Myocyte (in vitro differentiated cells): ENCODE measurements at regions not wholly inside any gene's neighbourhood (a gene's known extent, or its start where the extent isn't known, plus 50 kb on each side); places are given as distances from the start of the nearest gene placed in this dataset.

Experiments
- DNase-seq: peaks from one replicate; pipeline ENCODE4 v3.0.0-alpha.2; 2012; ENCODE audit warnings: low read depth

DNA sequence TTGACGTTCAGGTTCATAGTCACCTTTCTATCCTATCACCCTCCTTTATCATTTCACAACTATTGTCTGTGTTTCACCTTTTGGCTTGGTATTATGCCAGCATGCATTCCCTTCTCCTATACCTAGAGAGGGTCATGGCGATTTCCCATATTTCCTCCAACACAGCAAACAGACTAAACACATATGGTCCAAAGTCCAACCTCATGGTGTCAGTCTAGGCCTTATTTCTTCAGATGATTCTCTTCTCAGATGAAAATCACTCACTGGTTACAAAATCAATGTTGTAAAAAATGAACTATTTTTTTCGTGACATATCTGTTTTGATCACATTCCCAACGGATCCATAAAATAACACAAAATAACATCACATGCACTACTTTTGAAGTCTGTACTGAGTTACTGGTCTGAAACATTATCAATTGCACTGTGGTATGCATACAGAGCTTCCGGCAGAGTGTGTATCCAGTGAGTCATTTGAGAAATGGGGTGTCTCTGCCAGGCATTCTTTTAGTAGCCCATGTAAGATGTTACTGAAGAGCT lies 204.8 kb upstream of the GALNT5 start:
- peak; percentile 51 for DNase-seq

DNA sequence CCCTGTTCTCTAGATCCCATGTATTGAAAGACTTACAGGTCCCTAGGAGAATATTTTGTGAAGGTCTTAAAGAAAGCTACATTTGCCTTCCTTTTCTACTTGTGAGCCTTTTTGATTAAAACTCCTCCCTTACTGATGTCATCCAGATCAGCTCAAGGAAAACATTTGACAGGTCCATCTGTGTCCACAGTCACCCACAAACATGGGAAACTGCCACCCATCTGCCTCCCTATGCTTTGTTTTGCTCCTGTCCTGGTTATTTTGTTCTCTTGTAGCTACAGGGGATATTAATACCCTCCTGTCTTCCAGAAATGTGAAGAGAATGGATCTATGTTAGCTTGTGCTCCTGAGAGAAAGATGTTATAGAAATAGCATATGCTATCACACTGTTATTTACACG lies 203.6 kb upstream of the GALNT5 start:
- peak; percentile 11 for DNase-seq

DNA sequence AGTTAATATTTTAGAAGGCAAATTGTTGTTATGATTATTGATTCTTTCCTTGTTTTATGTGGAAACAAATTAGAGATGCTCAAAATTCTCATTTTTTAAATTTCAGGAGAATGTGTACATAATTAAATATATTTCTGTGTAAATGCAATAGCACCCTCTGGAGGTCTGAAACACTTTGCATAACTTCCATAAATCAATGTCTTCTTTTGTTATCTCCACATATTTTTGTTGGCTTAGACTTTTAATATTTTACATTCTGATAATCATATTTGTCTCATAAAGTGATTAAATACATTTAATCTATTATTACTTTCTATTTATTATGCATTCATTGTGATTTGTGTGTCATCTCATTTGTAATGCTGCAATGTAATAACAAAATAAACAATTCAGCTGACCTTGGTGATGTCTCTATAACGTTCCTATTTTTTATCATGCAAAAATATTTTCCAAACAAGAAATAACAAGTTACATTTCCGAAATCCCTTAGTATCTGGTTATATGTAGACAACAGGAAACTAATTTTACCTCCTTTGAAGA lies 201.8 kb upstream of the GALNT5 start:
- peak; percentile 52 for DNase-seq

DNA sequence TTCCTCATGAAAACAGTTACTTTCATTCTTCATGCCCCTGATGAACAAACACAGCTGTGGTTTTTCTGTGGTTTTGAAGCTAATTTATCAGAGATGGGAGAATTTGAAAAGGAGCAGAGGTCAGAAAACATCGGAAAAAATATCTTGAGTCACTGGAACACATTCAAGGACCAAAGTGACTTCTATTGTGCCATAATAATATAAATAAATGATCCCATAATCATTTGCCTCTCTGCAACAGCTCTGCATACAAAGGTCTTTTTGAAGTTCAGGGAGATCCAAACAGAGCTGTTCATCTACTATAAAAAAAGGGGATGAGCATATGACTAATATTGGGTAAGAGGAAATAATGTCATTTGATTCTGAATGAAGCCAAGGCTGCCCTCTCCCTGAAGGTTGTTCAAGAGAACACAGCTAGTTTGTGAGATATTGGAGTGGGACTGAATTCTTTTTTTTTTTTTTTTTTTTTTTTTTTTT lies 201.3 kb upstream of the GALNT5 start:
- peak; percentile 60 for DNase-seq

DNA sequence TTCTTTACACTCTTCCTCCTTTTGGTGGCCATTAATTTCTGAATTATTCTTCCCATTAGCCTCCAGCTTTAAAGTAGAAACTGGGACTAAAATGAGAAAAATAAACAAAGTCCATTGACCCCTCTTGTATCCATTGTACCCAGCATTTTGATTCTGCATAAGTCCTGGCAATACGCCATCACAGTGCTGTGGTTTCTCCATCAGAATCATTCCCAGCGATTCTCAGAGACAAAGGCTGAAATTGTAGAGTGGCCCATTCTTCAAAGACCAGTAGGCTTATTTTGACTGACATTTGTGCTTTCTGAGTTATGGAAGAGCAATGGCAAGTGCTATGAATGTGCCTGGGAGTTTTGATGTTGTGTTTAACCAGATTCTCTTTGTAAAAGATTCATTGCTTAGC lies 199.3 kb upstream of the GALNT5 start:
- no peak for DNase-seq

DNA sequence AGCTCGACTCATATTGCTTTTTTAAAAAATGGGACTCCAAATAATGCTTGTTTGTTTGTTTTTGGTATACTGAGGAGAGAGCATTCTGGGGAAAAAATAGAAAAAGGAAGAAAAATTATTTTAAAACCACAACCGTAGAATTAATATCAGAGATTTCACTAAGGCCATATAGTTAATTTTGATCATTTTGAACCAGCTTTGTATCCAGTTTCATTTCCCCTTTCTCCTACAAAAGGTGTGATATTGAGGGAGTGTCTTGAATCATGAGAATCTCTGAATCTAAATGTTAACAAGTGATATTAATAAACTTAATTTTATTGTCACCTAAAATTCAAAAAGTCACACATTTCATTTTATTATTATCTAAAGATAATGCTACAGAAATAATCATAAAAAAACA lies 198.5 kb upstream of the GALNT5 start:
- DNase-seq, result no peak

DNA sequence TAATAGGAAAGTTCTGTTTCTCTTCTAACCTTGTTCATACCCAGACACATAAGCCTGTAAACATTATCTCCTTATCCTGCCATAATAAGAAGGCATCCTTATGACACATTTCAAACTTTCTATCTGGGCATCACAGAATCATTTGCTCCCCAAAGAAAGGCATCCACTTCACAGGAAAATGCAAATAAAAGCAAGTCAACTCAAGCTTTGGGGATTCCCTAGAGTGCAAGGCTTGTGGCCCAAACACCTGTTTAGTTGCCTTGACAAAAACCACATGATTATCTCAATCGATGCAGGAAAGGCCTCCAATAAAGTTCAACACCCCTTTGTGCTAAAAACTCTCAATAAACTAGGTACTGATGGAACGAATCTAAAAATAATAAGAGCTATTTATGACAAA lies 195.7 kb upstream of the GALNT5 start:
- DNase-seq, result peak; percentile 37

DNA sequence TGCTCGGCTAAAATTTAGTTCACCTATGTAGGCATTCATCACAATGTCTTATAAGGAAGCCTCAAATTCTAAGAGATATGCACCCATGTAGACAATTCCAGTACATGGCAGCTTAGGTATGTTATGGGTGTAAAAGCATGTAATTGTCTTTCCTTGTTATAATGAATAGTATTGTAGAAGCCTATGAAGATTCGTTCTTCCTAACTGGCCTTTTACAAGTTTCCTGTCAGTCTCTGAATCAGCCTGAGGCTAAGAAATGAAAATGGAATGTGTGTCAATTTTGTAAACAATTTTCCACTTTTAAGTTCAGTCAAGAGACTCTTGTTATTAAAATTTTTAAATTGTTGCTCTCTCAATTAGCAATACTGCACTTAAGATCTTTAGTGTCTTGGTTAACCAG lies 189.9 kb upstream of the GALNT5 start:
- DNase-seq, result no peak

DNA sequence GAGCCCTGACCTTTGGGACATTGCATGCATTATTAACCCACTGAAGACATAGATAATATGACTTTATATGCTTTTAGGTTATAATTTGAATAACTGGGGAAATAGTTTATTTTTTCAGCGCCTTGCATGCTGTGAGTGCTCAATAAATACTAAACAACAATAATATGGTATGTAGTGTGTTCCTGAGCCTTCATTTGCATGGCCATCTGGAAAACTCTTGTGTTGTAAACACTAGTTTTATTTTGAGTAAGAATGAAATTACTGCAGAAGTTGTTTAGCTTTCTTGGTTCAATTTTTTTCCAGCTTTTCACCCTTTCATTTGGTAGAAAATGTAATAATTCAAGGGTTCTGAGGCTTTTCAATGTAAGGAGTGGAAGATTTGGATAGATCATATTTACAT lies 189.3 kb upstream of the GALNT5 start:
- no peak for DNase-seq

DNA sequence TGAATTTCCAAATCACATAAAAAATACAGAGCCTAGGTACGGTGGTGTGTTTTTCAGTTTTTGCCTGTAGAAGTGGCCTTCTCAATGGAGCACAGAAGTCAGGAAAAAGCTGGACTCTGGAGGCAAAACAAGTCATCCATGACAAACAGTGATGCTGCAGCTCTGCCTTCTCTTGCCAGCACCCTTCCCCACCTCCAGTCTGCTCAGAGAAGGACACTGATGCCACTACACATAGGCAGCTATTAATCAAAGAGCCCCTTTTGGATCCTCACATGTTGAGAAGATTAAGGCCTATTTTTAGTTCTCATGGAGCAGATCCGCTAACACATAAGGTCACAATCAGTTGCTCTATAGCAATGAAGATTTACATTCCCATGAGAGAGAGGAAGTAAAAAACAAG lies 181.6 kb upstream of the GALNT5 start:
- no peak for DNase-seq

DNA sequence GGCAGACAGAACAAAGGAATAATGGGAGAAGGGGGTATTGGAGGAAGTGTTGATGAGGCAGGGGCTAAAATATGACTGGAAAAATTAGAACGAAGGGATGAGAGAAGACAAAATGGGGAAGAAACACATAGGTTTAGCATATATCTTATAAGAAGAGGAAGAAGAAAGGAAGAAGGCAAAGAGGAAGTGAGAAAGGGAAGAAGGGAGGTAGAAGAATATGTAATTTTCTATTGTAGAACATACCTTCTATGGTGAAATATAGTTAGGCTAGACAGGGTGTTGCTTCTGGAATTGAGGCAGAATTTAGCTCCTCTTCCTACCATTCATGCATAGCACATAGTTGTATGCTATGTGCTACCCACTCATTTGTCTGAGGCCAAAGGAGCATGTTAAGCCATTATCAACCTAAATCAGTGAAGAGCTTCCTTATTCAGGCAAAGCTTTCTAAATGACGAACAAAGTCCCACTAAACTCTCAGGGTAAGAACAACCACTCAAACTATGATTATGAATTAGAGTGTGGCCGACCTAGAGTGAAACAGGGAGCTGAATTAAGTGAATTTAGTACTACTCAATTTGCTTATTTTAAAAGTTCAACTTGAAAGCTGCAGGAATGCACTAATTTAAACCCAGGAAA lies 180.9 kb upstream of the GALNT5 start:
- no peak for DNase-seq

DNA sequence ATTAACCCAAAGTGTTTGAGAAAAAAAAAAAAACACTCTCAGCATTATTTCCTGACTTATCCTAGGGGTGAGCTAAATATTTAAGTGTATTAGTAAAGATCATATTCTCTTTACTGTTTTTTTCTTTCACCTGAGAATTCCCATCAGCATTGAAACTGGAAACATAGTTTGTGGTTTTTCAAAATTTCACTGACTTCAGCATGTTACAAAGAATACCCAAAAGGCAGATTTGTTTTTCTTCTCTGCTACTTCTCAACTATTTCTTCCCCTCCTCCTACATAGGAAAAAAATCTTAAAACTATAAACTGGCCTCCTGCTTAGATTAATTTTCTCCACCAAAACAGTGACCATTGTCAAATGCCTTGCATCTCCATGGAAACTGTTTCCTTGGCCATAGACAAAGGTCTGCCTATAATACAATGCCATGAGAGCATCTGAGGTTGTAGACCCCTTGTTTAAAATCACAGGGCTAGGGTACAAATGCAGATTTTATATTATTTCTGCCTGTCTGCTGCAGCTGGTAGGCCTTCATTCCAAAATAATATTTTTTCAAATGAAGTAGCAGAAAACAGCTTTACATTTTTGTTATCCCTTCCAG lies 179.7 kb upstream of the GALNT5 start:
- DNase-seq, result no peak

DNA sequence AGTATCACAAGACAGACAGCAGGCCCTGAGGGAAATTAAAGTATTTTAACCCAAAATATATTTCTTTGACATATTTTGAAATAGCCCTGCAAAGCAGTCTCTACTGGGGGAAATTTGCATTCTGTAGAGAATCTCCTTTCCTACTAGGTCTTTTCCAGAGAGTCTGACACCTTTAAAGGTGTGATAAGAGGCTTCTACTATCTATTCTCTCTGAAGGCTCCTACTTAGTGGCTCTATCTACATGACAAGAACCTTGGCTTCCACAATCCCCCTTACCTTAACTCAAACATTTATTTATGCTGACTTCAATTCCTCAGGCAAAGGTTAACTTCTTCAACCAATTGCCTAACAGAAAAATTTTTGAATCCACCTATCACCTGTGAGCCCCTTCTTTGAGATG lies 174.6 kb upstream of the GALNT5 start:
- no peak for DNase-seq

DNA sequence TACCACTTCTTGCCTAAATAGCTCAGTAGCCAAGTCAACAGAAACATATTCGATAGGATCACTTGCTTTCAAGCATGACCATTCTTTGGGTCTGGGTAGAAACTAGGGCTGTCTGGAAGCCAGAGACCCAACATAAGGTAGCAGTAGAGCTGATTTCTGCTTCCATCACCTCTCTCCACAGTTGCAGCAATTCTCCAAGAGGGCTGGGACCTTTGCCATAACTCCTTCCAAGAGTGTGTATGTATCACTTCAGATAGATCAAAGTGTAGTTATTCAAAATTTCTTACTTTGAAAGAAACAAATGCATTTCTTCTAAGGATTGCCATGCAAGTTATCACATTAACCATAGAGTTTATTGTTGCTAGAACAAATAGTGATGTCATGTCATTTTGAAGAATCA lies 172.0 kb upstream of the GALNT5 start:
- DNase-seq, result no peak

DNA sequence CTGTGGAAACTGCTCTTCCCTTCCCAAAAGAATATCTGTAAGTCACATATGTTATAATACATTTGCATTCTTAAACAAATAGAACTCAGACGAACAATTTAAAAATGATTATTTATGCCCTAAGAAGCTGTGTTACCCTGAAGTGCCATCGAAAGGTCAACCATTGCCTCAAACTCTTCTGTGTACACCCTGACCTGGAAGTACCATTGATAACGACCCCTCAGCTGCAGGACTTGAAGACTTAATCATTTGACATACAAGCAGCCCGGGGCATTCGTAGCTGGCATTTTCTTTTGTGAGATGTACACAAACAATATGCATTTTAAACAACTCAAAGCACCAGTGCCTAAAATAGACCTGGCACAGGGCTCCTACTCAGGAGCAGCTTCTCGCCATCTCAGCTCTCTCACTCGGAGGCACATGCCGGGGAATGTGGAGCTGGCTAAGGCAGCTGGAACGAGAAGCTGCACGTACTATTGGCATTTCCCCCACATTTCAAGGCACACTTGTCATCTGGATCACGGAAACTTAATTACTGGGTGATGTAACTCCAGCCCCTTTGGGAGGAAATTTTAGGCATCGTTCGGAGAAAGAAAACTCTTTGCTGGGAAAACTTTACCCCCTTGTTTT lies 170.0 kb upstream of the GALNT5 start:
- peak; percentile 18 for DNase-seq

DNA sequence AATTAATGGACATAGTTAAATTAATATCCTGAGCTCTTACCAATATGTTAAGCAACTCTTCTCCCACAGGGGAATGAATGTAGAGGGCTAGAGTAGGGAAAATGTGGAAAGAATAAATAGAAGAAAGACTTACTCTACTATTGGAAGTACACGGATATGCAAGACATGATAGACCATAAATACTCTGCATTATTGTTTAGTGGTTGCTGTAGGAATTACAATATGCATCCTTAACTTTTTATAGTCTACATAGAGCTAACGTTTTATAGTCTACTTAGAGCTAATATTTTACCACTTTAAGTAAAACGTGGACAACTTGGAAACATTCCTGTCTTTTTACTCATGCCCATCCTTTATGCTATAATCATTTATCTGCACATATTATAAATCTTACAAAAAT lies 163.8 kb upstream of the GALNT5 start:
- DNase-seq, result no peak

DNA sequence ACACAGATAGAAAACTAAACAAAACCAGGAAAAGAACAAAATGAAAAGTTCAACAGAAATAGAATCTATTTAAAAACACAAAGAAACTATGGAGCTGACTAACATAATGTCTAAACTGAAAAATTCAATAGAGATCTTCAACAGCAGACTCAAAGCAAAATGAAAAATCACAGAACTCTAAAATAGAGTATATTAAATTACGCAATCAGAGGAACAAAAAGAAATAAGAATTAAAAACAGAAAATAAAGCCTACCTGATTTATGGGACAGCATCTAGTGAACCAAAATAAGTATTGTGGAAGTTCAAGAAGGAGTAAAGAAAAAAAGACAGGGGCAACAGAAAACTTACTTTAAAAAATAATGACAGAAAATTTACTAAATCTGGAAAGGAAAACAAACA lies 152.1 kb upstream of the GALNT5 start:
- no peak for DNase-seq

DNA sequence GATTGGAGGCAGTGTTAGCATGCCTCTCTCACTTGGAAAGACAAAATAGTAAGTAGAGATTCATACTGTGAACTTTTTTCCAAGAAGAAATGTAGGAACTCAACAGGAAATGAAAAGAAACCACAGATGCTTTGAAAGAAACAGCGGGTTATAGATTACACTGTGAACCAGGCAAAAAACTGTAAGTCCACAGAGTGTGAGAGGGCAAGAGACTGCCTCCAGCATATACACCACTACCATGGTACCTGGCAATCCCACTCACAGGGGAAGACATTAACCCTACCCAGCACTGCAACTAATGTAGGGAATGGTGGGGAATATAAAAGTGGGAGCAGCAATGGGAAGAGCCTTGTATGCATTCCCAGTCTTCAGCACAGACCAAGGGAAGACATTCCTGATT lies 150.6 kb upstream of the GALNT5 start:
- DNase-seq, result no peak

DNA sequence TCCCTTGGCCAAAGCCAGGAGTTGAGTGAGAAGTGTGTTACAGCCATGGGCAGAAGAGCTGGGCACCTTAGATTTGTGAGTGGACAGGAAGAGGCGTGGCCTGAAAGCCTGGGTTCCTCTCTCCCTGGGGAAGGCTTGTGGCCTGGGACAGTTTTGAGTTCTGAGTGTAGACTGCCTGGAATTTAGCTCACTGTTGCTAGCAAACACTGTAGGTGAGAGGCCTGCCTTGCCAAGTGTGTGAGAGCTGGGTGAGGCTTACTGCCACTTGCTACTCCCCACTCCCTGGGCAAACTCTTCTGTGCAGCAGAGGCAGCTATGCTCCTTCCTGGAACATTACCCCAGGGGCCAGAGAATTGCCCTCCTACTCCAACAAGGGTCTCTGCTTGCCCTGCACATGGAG lies 150.0 kb upstream of the GALNT5 start:
- DNase-seq, result no peak

DNA sequence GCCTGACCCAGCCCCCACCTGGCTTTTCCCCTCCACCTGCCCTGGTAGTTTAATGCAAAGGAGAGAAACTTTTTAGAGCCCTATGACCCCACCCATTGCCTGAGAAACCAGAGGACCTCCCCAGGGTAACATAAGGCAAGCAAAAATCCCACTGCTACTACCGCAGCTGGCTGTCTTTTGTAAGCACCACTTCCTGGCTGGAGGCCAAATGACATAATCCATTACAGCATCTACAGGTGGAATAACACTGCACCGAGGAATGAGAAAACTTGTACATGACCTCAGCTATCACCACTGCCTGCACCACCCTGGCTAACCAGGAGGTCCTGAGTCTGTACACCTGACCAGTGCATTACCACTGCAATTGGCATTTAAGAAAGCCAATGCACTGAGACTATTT lies 149.6 kb upstream of the GALNT5 start:
- DNase-seq, result peak; percentile 21

DNA sequence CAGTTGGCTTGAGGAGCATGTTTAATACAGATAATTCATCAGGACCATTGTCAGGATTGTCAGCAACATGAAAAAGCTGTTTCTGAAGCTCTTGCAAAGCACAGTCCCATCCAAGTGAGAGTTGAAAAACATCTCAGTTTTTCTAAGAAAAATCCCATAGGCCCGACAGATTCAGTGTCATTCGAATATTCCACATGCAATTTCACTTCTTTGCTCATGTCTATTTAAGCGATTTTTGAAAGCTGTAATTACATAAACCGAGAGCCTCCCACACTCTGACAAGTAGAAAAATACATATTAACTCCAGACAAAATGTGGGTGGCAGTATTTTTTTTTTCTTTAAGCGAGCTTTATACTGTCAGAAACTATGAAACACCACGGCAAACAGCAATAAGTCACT lies 134.7 kb upstream of the GALNT5 start:
- no peak for DNase-seq

DNA sequence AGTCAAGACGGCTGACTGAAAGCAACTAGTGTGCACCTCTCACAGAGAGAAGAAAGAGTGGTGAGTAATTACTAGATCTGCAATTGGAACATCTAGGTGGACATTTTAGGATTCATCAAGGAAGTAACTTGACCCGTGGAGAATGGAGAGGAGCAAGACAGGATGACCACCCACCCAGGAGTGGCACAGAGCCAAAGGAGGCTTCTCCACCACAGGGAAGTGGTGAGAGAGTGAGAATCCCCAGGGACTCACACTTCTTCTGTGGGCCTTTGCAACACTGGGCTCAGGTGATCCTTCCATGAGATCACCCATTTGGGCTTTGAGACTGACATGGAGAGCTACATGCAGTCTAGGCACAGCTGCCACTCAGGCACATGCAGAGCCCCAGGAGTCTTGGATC lies 132.8 kb upstream of the GALNT5 start:
- peak; percentile 2 for DNase-seq
